H1 (cell line): ENCODE measurements at regions not wholly inside any gene's neighbourhood (a gene's known extent, or its start where the extent isn't known, plus 50 kb on each side); places are given as distances from the start of the nearest gene placed in this dataset.
A peak's percentile ranks its signal among the peaks of the same experiment; 100 is the strongest.

Experiments used
- CTCF ChIA-PET: fragments of 300-600 bp; sonication (Branson Sonifier 250); formaldehyde crosslinking; loops from one replicate; lab custom pipeline; 2021; ENCODE audit not compliant: partially characterized antibody; lab: Charles Lee
- POLR2A ChIA-PET: fragments of 300-600 bp; sonication (Branson Sonifier 250); formaldehyde crosslinking; loops from one replicate; lab custom pipeline; 2021; ENCODE audit warnings: inconsistent platforms; ENCODE audit not compliant: partially characterized antibody; lab: Charles Lee
- DNase-seq, 2 experiments: peaks; one replicate each; pipeline versions ENCODE4 v3.0.0 to v3.0.0-alpha.2; 2010 to 2022; ENCODE audit warnings: low spot score in 2 of 2, low read depth in 1 of 2, mixed read lengths in 1 of 2
- FAIRE-seq: peaks from 2 replicates; lab custom pipeline; 2011; peaks lifted over from hg19 to GRCh38; lab: Jason Lieb, UNC
- H2AFZ ChIP-seq: 2 replicates; pipeline ENCODE4 v1.8.1; 2012; ENCODE audit warnings: low read length, inconsistent platforms
- H2AK5ac ChIP-seq: 2 replicates; pipeline ENCODE4 v1.6.1; 2013; ENCODE audit warnings: low read depth, low read length
- H2BK120ac ChIP-seq: replicated peaks from 2 replicates; pipeline ENCODE3; 2013; ENCODE audit warnings: low read depth, low read length, inconsistent platforms
- H2BK12ac ChIP-seq: 2 replicates; pipeline ENCODE4 v1.6.1; 2013; ENCODE audit warnings: low read depth, low read length
- H2BK15ac ChIP-seq: 2 replicates; pipeline ENCODE4 v1.6.1; 2013; ENCODE audit warnings: low read length
- H2BK20ac ChIP-seq: 2 replicates; pipeline ENCODE4 v1.6.1; 2013; ENCODE audit warnings: low read length
- H2BK5ac ChIP-seq: 2 replicates; pipeline ENCODE4 v1.6.1; 2013; ENCODE audit warnings: low read depth, low read length
- H3K14ac ChIP-seq: 2 replicates; pipeline ENCODE4 v1.6.1; 2013; ENCODE audit warnings: inconsistent platforms; ENCODE audit not compliant: insufficient read length
- H3K18ac ChIP-seq: 2 replicates; pipeline ENCODE4 v1.6.1; 2013; ENCODE audit warnings: low read length; ENCODE audit errors: extremely low read depth
- H3K23ac ChIP-seq: 2 replicates; pipeline ENCODE4 v1.6.1; 2013; ENCODE audit warnings: inconsistent platforms; ENCODE audit not compliant: insufficient read length
- H3K23me2 ChIP-seq: 2 replicates; pipeline ENCODE4 v1.6.1; 2013; ENCODE audit warnings: low read depth, low read length
- H3K27ac ChIP-seq: 2 replicates; pipeline ENCODE4 v1.6.1; 2011; ENCODE audit warnings: low read depth, low read length, inconsistent platforms
- H3K27me3 ChIP-seq, 4 experiments: replicated peaks in 1 of 4; 1 replicate in 1 of 4; 2 replicates in 3 of 4; pipeline versions ENCODE4 v1.6.1 to v1.8.1; 2011 to 2013; ENCODE audit warnings: low read length in 3 of 4, mild to moderate bottlenecking in 3 of 4, inconsistent platforms in 2 of 4, mixed read lengths in 2 of 4, moderate library complexity in 1 of 4; ENCODE audit not compliant: control insufficient read depth in 3 of 4, insufficient read depth in 3 of 4; ENCODE audit errors: extremely low read depth in 1 of 4
- H3K36me3 ChIP-seq, 4 experiments: 2 replicates each; pipeline versions ENCODE4 v1.6.1 to v1.8.1; 2011 to 2013; ENCODE audit warnings: mild to moderate bottlenecking in 4 of 4, low read length in 3 of 4, moderate library complexity in 2 of 4, control low read depth in 1 of 4, inconsistent platforms in 1 of 4; ENCODE audit not compliant: insufficient read depth in 4 of 4, control insufficient read depth in 2 of 4
- H3K4ac ChIP-seq: replicated peaks from 2 replicates; pipeline ENCODE3; 2013; ENCODE audit warnings: low read length, low read depth, mixed read lengths, inconsistent platforms; ENCODE audit not compliant: insufficient read length
- H3K4me1 ChIP-seq, 4 experiments: replicated peaks in 1 of 4; 1 replicate in 1 of 4; 2 replicates in 3 of 4; pipeline versions ENCODE4 v1.6.1 to v1.8.1; 2011 to 2013; ENCODE audit warnings: low read length in 3 of 4, inconsistent platforms in 2 of 4, mixed read lengths in 1 of 4; ENCODE audit not compliant: insufficient read depth in 4 of 4, control insufficient read depth in 3 of 4
- H3K4me2 ChIP-seq, 2 experiments: 2 replicates each; pipeline versions ENCODE4 v1.6.1 to v1.8.1; 2011 to 2013; ENCODE audit warnings: low read depth in 2 of 2, low read length in 2 of 2, control low read depth in 1 of 2, inconsistent platforms in 1 of 2, mild to moderate bottlenecking in 1 of 2; ENCODE audit not compliant: insufficient read depth in 1 of 2
- H3K4me3 ChIP-seq, 4 experiments: fragments of 200-600, 300-600 bp in 1 of 4; sonication (generic), shearing (Covaris generic), sonication (Bioruptor Twin) in 1 of 4; 2 replicates each; pipeline versions ENCODE4 v1.5.1 to v1.8.1; 2011 to 2016; ENCODE audit warnings: low read length in 4 of 4, low read depth in 3 of 4, control low read depth in 2 of 4, inconsistent platforms in 2 of 4, mild to moderate bottlenecking in 2 of 4, mixed read lengths in 1 of 4, moderate library complexity in 1 of 4; ENCODE audit not compliant: insufficient read depth in 2 of 4; ENCODE audit errors: extremely low read depth in 1 of 4
- H3K56ac ChIP-seq: replicated peaks from 2 replicates; pipeline ENCODE3; 2013; ENCODE audit warnings: low read depth, mild to moderate bottlenecking, mixed read lengths, low read length, inconsistent platforms; ENCODE audit not compliant: insufficient read length
- H3K79me1 ChIP-seq: 2 replicates; pipeline ENCODE4 v1.6.1; 2013; ENCODE audit warnings: low read depth, low read length, control low read depth
- H3K79me2 ChIP-seq, 2 experiments: 2 replicates each; pipeline versions ENCODE4 v1.6.1 to v1.8.1; 2012 to 2013; ENCODE audit warnings: low read length in 2 of 2, mild to moderate bottlenecking in 2 of 2, inconsistent platforms in 1 of 2; ENCODE audit not compliant: insufficient read depth in 2 of 2, control insufficient read depth in 1 of 2
- H3K9ac ChIP-seq, 4 experiments: replicated peaks in 1 of 4; 1 replicate in 1 of 4; 2 replicates in 3 of 4; pipeline versions ENCODE4 v1.6.1 to v1.8.1; 2011 to 2013; ENCODE audit warnings: low read depth in 3 of 4, low read length in 3 of 4, control low read depth in 2 of 4, mild to moderate bottlenecking in 2 of 4, moderate library complexity in 2 of 4, inconsistent platforms in 1 of 4; ENCODE audit errors: extremely low read depth in 1 of 4
- H3K9me3 ChIP-seq, 2 experiments: 2 replicates each; pipeline versions ENCODE4 v1.6.1 to v1.8.1; 2012 to 2013; ENCODE audit warnings: mild to moderate bottlenecking in 2 of 2, moderate library complexity in 2 of 2, control low read depth in 1 of 2, inconsistent platforms in 1 of 2, low read depth in 1 of 2, low read length in 1 of 2, mixed read lengths in 1 of 2; ENCODE audit not compliant: insufficient read depth in 2 of 2
- H4K20me1 ChIP-seq, 2 experiments: replicated peaks in 1 of 2; 2 replicates each; pipeline versions ENCODE3 to v1.8.1; 2011 to 2013; ENCODE audit warnings: inconsistent platforms in 2 of 2, low read length in 2 of 2, mild to moderate bottlenecking in 1 of 2; ENCODE audit not compliant: insufficient read depth in 2 of 2, control insufficient read depth in 1 of 2
- H4K5ac ChIP-seq: 2 replicates; pipeline ENCODE4 v1.6.1; 2013; ENCODE audit warnings: low read length, low read depth, mixed read lengths, inconsistent platforms; ENCODE audit not compliant: insufficient read length
- H4K8ac ChIP-seq: 2 replicates; pipeline ENCODE4 v1.8.0; 2013; ENCODE audit warnings: mild to moderate bottlenecking, moderate library complexity, low read length, inconsistent platforms; ENCODE audit not compliant: insufficient read depth; ENCODE audit errors: extremely low read depth
- H4K91ac ChIP-seq: replicated peaks from 2 replicates; pipeline ENCODE3; 2013; ENCODE audit warnings: low read length, mixed read lengths, inconsistent platforms; ENCODE audit not compliant: insufficient read length
- CHD2 ChIP-seq: IDR thresholded peaks from 2 replicates; pipeline ENCODE4 v1.6.1; 2012; ENCODE audit warnings: low read length, improper control_type of control experiment
- CTCF ChIP-seq, 3 experiments: IDR thresholded peaks; 1 replicate in 2 of 3; 2 replicates in 1 of 3; pipeline versions ENCODE4 v1.5.1 to v1.6.1; 2011; ENCODE audit warnings: low read length in 3 of 3, mild to moderate bottlenecking in 3 of 3, inconsistent platforms in 2 of 3, low read depth in 1 of 3, moderate library complexity in 1 of 3; ENCODE audit not compliant: insufficient read depth in 1 of 3; ENCODE audit errors: control extremely low read depth in 1 of 3
- EGR1 ChIP-seq: IDR thresholded peaks from 2 replicates; pipeline ENCODE4 v1.6.1; 2011; ENCODE audit warnings: low read depth, low read length, borderline replicate concordance
- EP300 ChIP-seq, 2 experiments: IDR thresholded peaks; 1 replicate in 1 of 2; 2 replicates in 1 of 2; pipeline ENCODE4 v1.6.1; 2011 to 2012; ENCODE audit warnings: low read depth in 2 of 2, low read length in 2 of 2, mild to moderate bottlenecking in 2 of 2, borderline replicate concordance in 1 of 2, inconsistent platforms in 1 of 2, moderate library complexity in 1 of 2
- GTF2F1 ChIP-seq: IDR thresholded peaks from 2 replicates; pipeline ENCODE4 v1.6.1; 2012; ENCODE audit warnings: low read depth, low read length, improper control_type of control experiment, borderline replicate concordance
- HDAC2 ChIP-seq, 2 experiments: fragments of 300-600 bp in 1 of 2; sonication (generic) in 1 of 2; IDR thresholded peaks; 2 replicates each; pipeline ENCODE4 v1.6.1; 2011 to 2012; ENCODE audit warnings: low read depth in 2 of 2, low read length in 2 of 2, mild to moderate bottlenecking in 2 of 2, moderate library complexity in 2 of 2, borderline replicate concordance in 1 of 2, inconsistent platforms in 1 of 2
- JUN ChIP-seq: IDR thresholded peaks from 2 replicates; pipeline ENCODE4 v1.6.1; 2011; ENCODE audit warnings: low read depth, mild to moderate bottlenecking, improper control_type of control experiment, low read length
- JUND ChIP-seq: IDR thresholded peaks from 2 replicates; pipeline ENCODE4 v1.6.1; 2011; ENCODE audit warnings: mild to moderate bottlenecking, improper control_type of control experiment, low read length
- RFX5 ChIP-seq: IDR thresholded peaks from 2 replicates; pipeline ENCODE4 v1.6.1; 2011; ENCODE audit warnings: low read depth, low read length, improper control_type of control experiment, borderline replicate concordance
- SP2 ChIP-seq: IDR thresholded peaks from 2 replicates; pipeline ENCODE4 v1.6.1; 2012; ENCODE audit warnings: mild to moderate bottlenecking, low read length, inconsistent platforms
- SP4 ChIP-seq: IDR thresholded peaks from 2 replicates; pipeline ENCODE4 v1.6.1; 2012; ENCODE audit warnings: low read length, inconsistent platforms
- TAF1 ChIP-seq: IDR thresholded peaks from 2 replicates; pipeline ENCODE4 v1.6.1; 2011; ENCODE audit warnings: mild to moderate bottlenecking, low read depth, low read length
- TEAD4 ChIP-seq: IDR thresholded peaks from 2 replicates; pipeline ENCODE4 v1.6.1; 2012; ENCODE audit warnings: low read depth, low read length, inconsistent platforms, mixed read lengths
- WGBS, 2 experiments: shearing (Covaris generic) in 1 of 2; methylation state at CpG; one replicate each; pipeline versions ENCODE4 v1.1.6 to v1.1.7; 2013 to 2015; ENCODE audit warnings: low lambda C conversion rate in 2 of 2, mixed read lengths in 2 of 2, inconsistent platforms in 1 of 2, low coverage in 1 of 2, missing lambda C conversion rate in 1 of 2; ENCODE audit not compliant: insufficient replicate concordance in 2 of 2, insufficient coverage in 1 of 2, insufficient read length in 1 of 2; ENCODE audit errors: extremely low coverage in 1 of 2, missing lambda C conversion rate in 1 of 2; 5-methylcytosine and 5-hydroxymethylcytosine counted together

- no peak overlapping the region for H3K4me3 ChIP-seq
- no peak for FAIRE-seq
- TF ChIP-seq HDAC2 (IDR thresholded peaks at IDR 0.05; ENCODE audit: borderline replicate concordance in 1 of 2, low read depth in 2 of 2, low read length in 2 of 2): no peak
- no peak for TF ChIP-seq CTCF (IDR thresholded peaks at IDR 0.05; ENCODE audit: control extremely low read depth in 1 of 3, insufficient read depth in 1 of 3, low read depth in 1 of 3, low read length in 3 of 3)
- no peak for TF ChIP-seq SP4
- no peak for TF ChIP-seq TEAD4
- TF ChIP-seq CHD2: no peak
- no peak for TF ChIP-seq TAF1
- no peak for TF ChIP-seq SP2
- TF ChIP-seq EP300 (IDR thresholded peaks at IDR 0.05; ENCODE audit: borderline replicate concordance in 1 of 2, low read depth in 2 of 2, low read length in 2 of 2): no peak
- no peak for TF ChIP-seq JUND
- TF ChIP-seq EGR1: no peak
- TF ChIP-seq GTF2F1: no peak
- TF ChIP-seq RFX5: no peak
- no peak for TF ChIP-seq JUN
Measured at GRCh38 chr6:4506792-4507191, 269.4 kb upstream of the CDYL start.

More at GRCh38 chr6:4506792-4507191, 269.4 kb upstream of the CDYL start:
- 76% methylated on average over 1 of the region's 1 CpG; no CpG with 5 or more reads in 1 of the 2 experiments for WGBS, 2 experiments
- Histone ChIP-seq H3K4ac (no peak overlapping the region), H3K56ac (no peak overlapping the region), H3K79me1 (no peaks in the 10 kb centered on the region), H3K27ac (no peak overlapping the region), H3K9ac (no peak overlapping the region), H2AFZ (no peak overlapping the region), H3K9me3 (no peaks in the 10 kb centered on the region), H3K23ac (no peak overlapping the region), H3K36me3 (no peaks in the 10 kb centered on the region), H2BK5ac (no peak overlapping the region), H3K27me3 (no peaks in the 10 kb centered on the region), H3K18ac (no peak overlapping the region), H2BK120ac (no peak overlapping the region), H4K91ac (no peak overlapping the region), H3K79me2 (no peaks in the 10 kb centered on the region), H2BK12ac (no peak overlapping the region), H4K8ac (no peak overlapping the region), H3K4me2 (no peak overlapping the region), H3K14ac (no peak overlapping the region), H2BK15ac (no peak overlapping the region), H4K20me1 (no peaks in the 10 kb centered on the region), H3K23me2 (no peaks in the 10 kb centered on the region; the same call in 1 of the 2 replicates), H3K4me1 (peaks cover 0 to 18% (median 10%) of the 10 kb centered on the region in 4 experiments; a peak in 4 of 7 replicates), H2BK20ac (0 out of 2 replicates have a peak overlapping the region, but pooled peaks have one; percentile 48), H2AK5ac (no peak overlapping the region), H4K5ac (no peak overlapping the region)
- ChIA-PET CTCF (no interaction called here), POLR2A (no interaction called here)
- no peak for DNase-seq
